Left lung (tissue), 4 donors: ENCODE measurements at regions not wholly inside any gene's neighbourhood (a gene's known extent, or its start where the extent isn't known, plus 50 kb on each side); places are given as distances from the start of the nearest gene placed in this dataset.

Experiments used
- ATAC-seq: fragments of 200-7000 bp; cut with Tn5 transposase; one replicate; pipeline ENCODE4 v1.9.1; 2020; ENCODE audit warnings: moderate library complexity
- DNase-seq, 4 donors: peaks; one replicate each; pipeline ENCODE4 v3.0.0-alpha.2; 2013 to 2020
- H3K27ac ChIP-seq, 2 donors: fragments of 200-600 bp; sonication (generic) in 1 of 2; one replicate each; pipeline versions ENCODE4 v1.5.0 to v1.8.0; 2020 to 2021
- H3K27me3 ChIP-seq, 2 donors: fragments of 200-600 bp; sonication (generic) in 1 of 2; one replicate each; pipeline versions ENCODE4 v1.5.0 to v1.8.0; 2020 to 2021
- H3K36me3 ChIP-seq, 2 donors: fragments of 200-600 bp; sonication (generic) in 1 of 2; one replicate each; pipeline versions ENCODE4 v1.5.0 to v1.8.0; 2020 to 2021
- H3K4me1 ChIP-seq, 2 donors: fragments of 200-600 bp; one replicate each; pipeline ENCODE4 v1.8.0; 2021
- H3K4me3 ChIP-seq, 2 donors: fragments of 200-600 bp; sonication (generic) in 1 of 2; one replicate each; pipeline versions ENCODE4 v1.5.0 to v1.8.0; 2020 to 2021; ENCODE audit warnings: mild to moderate bottlenecking in 1 of 2
- H3K9me3 ChIP-seq, 2 donors: fragments of 200-600 bp; sonication (generic) in 1 of 2; one replicate each; pipeline versions ENCODE4 v1.5.0 to v1.8.0; 2020 to 2021
- CTCF ChIP-seq, 2 donors: fragments of 200-600 bp; sonication (generic) in 1 of 2; IDR thresholded peaks; one replicate each; pipeline versions ENCODE4 v1.5.0 to v1.8.0; 2021; ENCODE audit warnings: antibody characterized with exemption in 2 of 2
- intact Hi-C, 2 donors: fragments of 100-400 bp; cut with DNase I; formaldehyde crosslinking; loops; one replicate each; pipeline versions ENCODE4 v1.11.2 to v1.14.2; 2022
- donor health status: DM: no; HTN: yes; CAD: no.
- donor health status: DM: no; HTN: no; CAD: no.

- Histone ChIP-seq H3K36me3 (no peaks in the 10 kb centered on the region), H3K27ac (no peak overlapping the region), H3K4me3 (no peak overlapping the region), H3K27me3 (no peaks in the 10 kb centered on the region), H3K9me3 (no peaks in the 10 kb centered on the region), H3K4me1 (no peaks in the 10 kb centered on the region)
- ATAC-seq (no peak), DNase-seq (no peak)
- no peak for TF ChIP-seq CTCF (IDR thresholded peaks at IDR 0.05)
- intact Hi-C loops = no loop called here
Measured at GRCh38 chr3:159917141-159917540, 71.5 kb upstream of the IL12A start.

- Histone ChIP-seq H3K4me3 (no peak overlapping the region), H3K9me3 (no peaks in the 10 kb centered on the region), H3K27ac (no peak overlapping the region), H3K36me3 (no peaks in the 10 kb centered on the region), H3K4me1 (no peaks in the 10 kb centered on the region), H3K27me3 (no peaks in the 10 kb centered on the region)
- intact Hi-C loops = no loop called here
- ATAC-seq (no peak), DNase-seq (no peak)
- TF ChIP-seq CTCF (IDR thresholded peaks at IDR 0.05) = no peak
Measured at GRCh38 chr3:159919873-159920272, 68.8 kb upstream of the IL12A start.

- Histone ChIP-seq H3K27ac (no peak overlapping the region), H3K4me1 (no peaks in the 10 kb centered on the region), H3K36me3 (no peaks in the 10 kb centered on the region), H3K27me3 (no peaks in the 10 kb centered on the region), H3K9me3 (no peaks in the 10 kb centered on the region), H3K4me3 (no peak overlapping the region)
- TF ChIP-seq CTCF (IDR thresholded peaks at IDR 0.05) = no peak
- DNase-seq (no peak), ATAC-seq (no peak)
- intact Hi-C loops = no loop called here
Measured at GRCh38 chr3:159922193-159922840, 66.3 kb upstream of the IL12A start.

GRCh38 chr3:159922861-159923312 lies 65.7 kb upstream of the IL12A start:
- no peak for DNase-seq
- no peak overlapping the region for H3K27ac ChIP-seq
- no peaks in the 10 kb centered on the region for H3K27me3 ChIP-seq
- no peak overlapping the region for H3K4me3 ChIP-seq
- TF ChIP-seq CTCF (IDR thresholded peaks at IDR 0.05) = no peak
- H3K36me3 ChIP-seq = no peaks in the 10 kb centered on the region
- H3K4me1 ChIP-seq = peaks cover 0 to 2% of the 10 kb centered on the region in 2 donors
- ATAC-seq = no peak
- no peaks in the 10 kb centered on the region for H3K9me3 ChIP-seq
- intact Hi-C loops = no loop called here

- TF ChIP-seq CTCF (IDR thresholded peaks at IDR 0.05) = no peak
- no peak overlapping the region for H3K27ac ChIP-seq
- no peaks in the 10 kb centered on the region for H3K9me3 ChIP-seq
- no peaks in the 10 kb centered on the region for H3K36me3 ChIP-seq
- DNase-seq (no peak), ATAC-seq (no peak)
- intact Hi-C loops = no loop called here
- peaks cover 0 to 7% of the 10 kb centered on the region in 2 donors for H3K4me1 ChIP-seq
- H3K4me3 ChIP-seq = no peak overlapping the region
- no peaks in the 10 kb centered on the region for H3K27me3 ChIP-seq
Measured at GRCh38 chr3:159923336-159923735, 65.3 kb upstream of the IL12A start.
